ENCODE measurements at regions not wholly inside any gene's neighbourhood (a gene's known extent, or its start where the extent isn't known, plus 50 kb on each side); places are given as distances from the start of the nearest gene placed in this dataset.

DNA sequence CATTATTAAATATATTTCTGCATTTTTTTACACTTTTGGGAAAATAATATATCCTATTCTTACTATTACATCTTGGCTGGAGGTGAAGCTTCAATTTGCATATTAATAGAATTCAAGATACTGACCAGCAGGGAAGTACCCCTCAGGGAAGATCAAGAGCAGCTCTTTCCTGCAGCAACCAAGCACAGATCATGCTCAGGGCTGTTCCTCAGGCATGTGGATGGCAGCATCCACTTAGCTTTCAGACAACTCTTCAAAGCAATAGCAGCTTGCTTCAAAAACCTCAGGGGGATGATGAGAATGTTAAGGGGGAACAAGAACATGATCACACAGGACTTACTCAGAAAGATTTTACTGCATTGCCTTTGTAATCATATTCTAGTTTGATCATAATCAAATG is 731.8 kb downstream of the SEMA5A start:
- intact Hi-C loops (cut with micrococcal nuclease): no loop called here
- TF ChIP-seq, protein P1, sequence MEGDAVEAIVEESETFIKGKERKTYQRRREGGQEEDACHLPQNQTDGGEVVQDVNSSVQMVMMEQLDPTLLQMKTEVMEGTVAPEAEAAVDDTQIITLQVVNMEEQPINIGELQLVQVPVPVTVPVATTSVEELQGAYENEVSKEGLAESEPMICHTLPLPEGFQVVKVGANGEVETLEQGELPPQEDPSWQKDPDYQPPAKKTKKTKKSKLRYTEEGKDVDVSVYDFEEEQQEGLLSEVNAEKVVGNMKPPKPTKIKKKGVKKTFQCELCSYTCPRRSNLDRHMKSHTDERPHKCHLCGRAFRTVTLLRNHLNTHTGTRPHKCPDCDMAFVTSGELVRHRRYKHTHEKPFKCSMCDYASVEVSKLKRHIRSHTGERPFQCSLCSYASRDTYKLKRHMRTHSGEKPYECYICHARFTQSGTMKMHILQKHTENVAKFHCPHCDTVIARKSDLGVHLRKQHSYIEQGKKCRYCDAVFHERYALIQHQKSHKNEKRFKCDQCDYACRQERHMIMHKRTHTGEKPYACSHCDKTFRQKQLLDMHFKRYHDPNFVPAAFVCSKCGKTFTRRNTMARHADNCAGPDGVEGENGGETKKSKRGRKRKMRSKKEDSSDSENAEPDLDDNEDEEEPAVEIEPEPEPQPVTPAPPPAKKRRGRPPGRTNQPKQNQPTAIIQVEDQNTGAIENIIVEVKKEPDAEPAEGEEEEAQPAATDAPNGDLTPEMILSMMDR (IDR thresholded peaks at IDR 0.05): no peak
- H3K9me3 Mint-ChIP-seq: peaks cover 13 to 28% of the 10 kb centered on the region in 2 donors
- no peak overlapping the region for H3K27ac ChIP-seq (ENCODE audit: low read length)
- no peaks in the 10 kb centered on the region for H3K4me1 Mint-ChIP-seq
- no peaks in the 10 kb centered on the region for H3K36me3 ChIP-seq (ENCODE audit: control insufficient read depth, insufficient read depth, low read length)
- DNase-seq: no peak
- ATAC-seq: no peak
- H3K9me3 ChIP-seq (ENCODE audit: control insufficient read depth, insufficient read depth, low read length): no peaks in the 10 kb centered on the region
- no peak overlapping the region for H3K27ac Mint-ChIP-seq
- H3K4me1 ChIP-seq (ENCODE audit: control insufficient read depth, insufficient read depth, low read length): no peaks in the 10 kb centered on the region
- no peaks in the 10 kb centered on the region for H3K36me3 Mint-ChIP-seq
- no peaks in the 10 kb centered on the region for H3K27me3 Mint-ChIP-seq (ENCODE audit: low read depth in 2 of 2)
- H3K4me3 ChIP-seq (ENCODE audit: low read length): no peak overlapping the region
- no peaks in the 10 kb centered on the region for H3K27me3 ChIP-seq (ENCODE audit: control insufficient read depth, insufficient read depth, low read length)
- no peak overlapping the region for H3K4me3 Mint-ChIP-seq

- Mint-ChIP-seq H3K4me3 (no peak overlapping the region), H3K27ac (no peak overlapping the region), H3K9me3 (peaks cover 9% of the 10 kb centered on the region in 2 donors), H3K36me3 (peaks cover 6% of the 10 kb centered on the region), H3K27me3 (ENCODE audit: low read depth in 2 of 2) (no peaks in the 10 kb centered on the region), H3K4me1 (no peaks in the 10 kb centered on the region)
- Histone ChIP-seq H3K4me1 (ENCODE audit: control insufficient read depth, insufficient read depth, low read length) (no peaks in the 10 kb centered on the region), H3K9me3 (ENCODE audit: control insufficient read depth, insufficient read depth, low read length) (peaks cover 6% of the 10 kb centered on the region), H3K36me3 (ENCODE audit: control insufficient read depth, insufficient read depth, low read length) (no peaks in the 10 kb centered on the region), H3K27me3 (ENCODE audit: control insufficient read depth, insufficient read depth, low read length) (no peaks in the 10 kb centered on the region), H3K4me3 (ENCODE audit: low read length) (no peak overlapping the region), H3K27ac (ENCODE audit: low read length) (no peak overlapping the region)
- WGBS (ENCODE audit: insufficient coverage): 100% methylated on average over 1 of the region's 1 CpG
- ATAC-seq (no peak), DNase-seq (no peak)
- TF ChIP-seq, protein P1 (IDR thresholded peaks at IDR 0.05): no peak
- intact Hi-C loops (cut with micrococcal nuclease): no loop called here
Observed at GRCh38 chr5:8824371-8824770, 721.5 kb downstream of the SEMA5A start.

DNA sequence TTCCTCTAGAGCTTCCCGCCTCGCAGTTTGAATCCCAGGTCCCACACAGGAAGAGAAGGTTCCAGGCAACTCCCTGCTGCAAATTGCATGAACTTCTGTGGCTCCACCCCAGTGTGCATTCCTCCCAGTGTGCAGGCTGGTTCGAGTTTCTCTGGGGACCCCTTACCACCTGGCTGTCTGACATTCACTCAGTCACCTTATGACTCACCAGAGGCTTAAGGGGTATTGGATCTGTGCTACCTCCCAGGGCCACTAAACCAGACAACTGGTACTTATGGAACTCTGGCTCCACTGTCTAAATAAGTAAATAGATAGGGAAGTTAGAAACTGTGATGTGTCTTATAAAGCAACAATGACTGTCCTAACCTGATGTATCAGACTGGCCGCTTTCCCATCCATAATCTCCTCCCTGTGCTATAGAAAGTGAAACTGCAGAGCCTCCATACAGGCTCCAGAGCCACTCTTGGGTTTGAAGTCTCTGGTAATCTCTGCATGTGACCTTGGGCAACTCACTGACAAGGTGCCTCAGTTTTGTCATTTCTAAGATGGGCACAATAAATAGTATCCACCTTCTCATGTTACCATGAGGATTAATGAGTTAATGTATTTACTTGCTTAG is 720.6 kb downstream of the SEMA5A start:
- Mint-ChIP-seq H3K27me3 (ENCODE audit: low read depth in 2 of 2) (no peaks in the 10 kb centered on the region), H3K4me3 (no peak overlapping the region), H3K36me3 (peaks cover 6% of the 10 kb centered on the region), H3K4me1 (no peaks in the 10 kb centered on the region), H3K27ac (no peak overlapping the region), H3K9me3 (peaks cover 9 to 12% of the 10 kb centered on the region in 2 donors)
- H3K27me3 ChIP-seq (ENCODE audit: control insufficient read depth, insufficient read depth, low read length): no peaks in the 10 kb centered on the region
- no peak overlapping the region for H3K27ac ChIP-seq (ENCODE audit: low read length)
- intact Hi-C loops (cut with micrococcal nuclease): no loop called here
- WGBS (ENCODE audit: insufficient coverage): 84% methylated on average over 4 of the region's 4 CpGs
- peaks cover 6% of the 10 kb centered on the region for H3K9me3 ChIP-seq (ENCODE audit: control insufficient read depth, insufficient read depth, low read length)
- no peak for ATAC-seq
- no peak for DNase-seq
- TF ChIP-seq, protein P1 (IDR thresholded peaks at IDR 0.05): no peak
- H3K36me3 ChIP-seq (ENCODE audit: control insufficient read depth, insufficient read depth, low read length): no peaks in the 10 kb centered on the region
- H3K4me3 ChIP-seq (ENCODE audit: low read length): no peak overlapping the region
- no peaks in the 10 kb centered on the region for H3K4me1 ChIP-seq (ENCODE audit: control insufficient read depth, insufficient read depth, low read length)

GRCh38 chr5:8826508-8826907 is 719.4 kb downstream of the SEMA5A start:
- H3K27me3 Mint-ChIP-seq (ENCODE audit: low read depth in 2 of 2): no peaks in the 10 kb centered on the region
- 65% methylated on average over 2 of the region's 2 CpGs for WGBS (ENCODE audit: insufficient coverage)
- peaks cover 6% of the 10 kb centered on the region for H3K9me3 ChIP-seq (ENCODE audit: control insufficient read depth, insufficient read depth, low read length)

More at GRCh38 chr5:8826508-8826907, 719.4 kb downstream of the SEMA5A start:
- H3K4me1 Mint-ChIP-seq: no peaks in the 10 kb centered on the region
- no peaks in the 10 kb centered on the region for H3K4me1 ChIP-seq (ENCODE audit: control insufficient read depth, insufficient read depth, low read length)
- DNase-seq: no peak
- H3K27ac ChIP-seq (ENCODE audit: low read length): no peak overlapping the region
- TF ChIP-seq, protein P1 (IDR thresholded peaks at IDR 0.05): no peak
- H3K9me3 Mint-ChIP-seq: peaks cover 7 to 15% of the 10 kb centered on the region in 2 donors
- H3K27me3 ChIP-seq (ENCODE audit: control insufficient read depth, insufficient read depth, low read length): no peaks in the 10 kb centered on the region
- H3K27ac Mint-ChIP-seq: no peak overlapping the region
- H3K4me3 ChIP-seq (ENCODE audit: low read length): no peak overlapping the region
- peaks cover 3% of the 10 kb centered on the region for H3K36me3 Mint-ChIP-seq
- no peaks in the 10 kb centered on the region for H3K36me3 ChIP-seq (ENCODE audit: control insufficient read depth, insufficient read depth, low read length)
- intact Hi-C loops (cut with micrococcal nuclease): no loop called here
- no peak for ATAC-seq
- no peak overlapping the region for H3K4me3 Mint-ChIP-seq

Data from natural killer cell (primary cell).